ENCODE measurements at regions not wholly inside any gene's neighbourhood (a gene's known extent, or its start where the extent isn't known, plus 50 kb on each side); places are given as distances from the start of the nearest gene placed in this dataset.

DNA sequence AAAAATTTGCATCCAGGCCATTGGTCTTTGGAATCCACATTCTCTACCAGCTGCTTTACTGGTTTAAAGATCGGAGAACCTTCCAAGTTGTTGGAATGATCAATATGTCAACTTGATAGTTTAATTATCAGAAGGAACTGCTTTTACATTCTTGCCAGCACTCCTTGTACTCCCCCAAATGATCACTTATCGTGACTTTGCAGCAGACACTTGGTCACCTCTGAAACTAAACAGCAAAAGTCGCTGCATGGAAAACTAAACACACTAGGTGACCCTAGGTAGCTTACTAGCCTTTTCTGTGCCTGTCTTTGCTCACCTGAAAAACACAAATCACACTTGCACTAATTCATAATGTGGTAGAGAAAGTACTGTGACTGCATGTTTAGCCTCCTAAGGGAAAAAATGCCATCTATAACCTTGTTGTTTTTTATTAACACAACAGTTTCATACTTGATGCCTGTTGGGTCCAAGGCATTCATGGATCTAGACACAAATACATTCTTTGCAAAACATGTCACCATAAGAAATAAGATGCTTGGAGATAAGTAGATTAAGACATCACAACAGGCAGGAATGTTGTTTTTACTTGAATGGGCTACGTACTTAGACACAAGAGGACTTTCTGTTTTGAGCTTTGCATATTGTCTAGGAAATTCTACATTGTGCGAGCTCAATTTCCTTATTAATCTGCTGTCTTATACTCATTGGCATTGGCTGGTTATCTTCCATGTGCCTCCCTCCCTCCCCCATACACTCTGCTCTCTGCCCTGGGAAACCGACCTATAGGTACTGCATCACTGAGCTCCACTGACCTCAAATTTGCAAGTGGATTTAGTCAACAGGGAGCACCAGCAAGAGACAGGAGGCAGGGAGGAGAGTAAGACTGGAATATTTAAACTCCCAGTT, 219.1 kb upstream of the STK17B start:
- no peak for DNase-seq (ENCODE audit: low spot score)

DNA sequence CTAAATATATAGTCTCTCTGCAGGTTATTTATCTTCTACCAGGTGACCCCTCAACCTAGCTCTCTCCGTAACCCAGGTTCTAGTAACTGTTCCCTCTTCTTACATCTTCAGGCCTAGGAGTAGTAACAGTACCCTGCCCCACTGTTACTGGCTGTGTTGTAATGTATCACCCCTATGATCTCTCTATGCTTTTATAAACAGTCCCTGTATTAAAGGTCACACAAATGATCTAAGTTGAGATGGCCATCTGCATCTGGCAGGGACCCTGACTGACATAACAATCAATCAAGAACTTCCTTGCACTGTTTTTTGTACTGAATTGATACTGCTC, 219.7 kb upstream of the STK17B start:
- no peak for DNase-seq (ENCODE audit: low spot score)

DNA sequence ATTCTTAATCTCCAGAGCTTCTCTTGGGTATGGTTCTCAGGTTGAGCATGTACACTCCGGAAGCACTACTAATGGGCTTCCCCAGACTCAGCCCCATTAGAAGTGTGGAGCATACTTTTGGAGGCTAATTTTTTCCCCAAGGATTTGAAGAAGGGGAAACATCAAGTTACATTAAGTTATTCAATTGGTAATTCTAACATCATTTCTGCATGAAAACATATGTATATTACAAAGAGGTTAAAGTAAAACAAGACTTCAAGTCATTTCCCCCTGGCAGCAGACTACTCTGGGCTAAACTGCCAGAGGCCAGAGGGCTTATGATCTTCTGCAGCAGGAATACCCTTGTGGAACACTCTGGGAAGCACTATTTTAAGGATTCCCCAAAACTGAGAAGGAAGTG, 227.7 kb upstream of the STK17B start:
- DNase-seq (ENCODE audit: low spot score) = no peak

DNA sequence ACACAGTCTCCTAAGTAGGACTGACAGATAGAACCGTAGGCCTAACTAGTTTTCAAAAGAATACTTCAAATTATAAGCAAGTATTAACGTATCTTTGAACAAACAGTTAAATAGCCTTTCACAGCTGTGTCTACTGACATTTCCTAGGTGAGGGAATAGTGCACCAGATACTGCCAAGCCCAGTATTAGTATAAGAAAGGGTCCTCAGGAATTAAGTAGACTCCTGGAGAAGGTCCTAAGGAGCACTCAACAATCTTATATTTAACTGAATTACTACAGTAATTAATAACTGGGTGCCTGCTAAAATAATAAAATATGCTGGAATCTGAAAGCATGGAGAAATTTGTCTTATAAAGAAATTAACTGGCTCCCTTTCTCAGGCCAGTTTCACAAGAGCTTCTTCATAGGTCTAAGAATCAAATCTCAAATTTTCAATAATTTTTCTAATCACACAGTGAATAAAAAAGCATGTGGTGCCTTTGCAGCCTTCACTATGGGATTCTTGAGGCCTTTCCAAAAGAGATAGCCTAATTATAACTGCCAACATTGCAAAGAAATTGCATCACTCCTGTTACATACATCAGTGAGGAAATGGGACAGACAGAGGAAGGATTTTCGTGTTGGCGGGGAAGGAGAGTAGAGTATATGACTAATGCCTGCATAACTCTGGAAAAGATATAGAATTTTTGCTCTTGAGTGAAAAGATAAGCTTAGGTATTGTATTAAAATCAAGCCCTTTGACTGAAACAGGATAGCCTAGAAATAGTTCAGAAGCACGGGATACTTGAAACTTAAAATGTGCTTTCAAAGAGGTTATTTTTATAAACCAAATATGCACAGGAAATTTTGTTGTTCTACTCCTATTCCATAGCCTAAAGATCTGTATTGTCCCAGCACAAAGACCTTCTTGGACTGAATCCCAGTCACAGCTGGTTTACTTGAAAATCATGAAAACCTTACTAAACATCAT, 228.6 kb upstream of the STK17B start:
- peak; percentile 63 for DNase-seq (ENCODE audit: low spot score)

- DNase-seq (ENCODE audit: low spot score) = no peak
Observed at GRCh38 chr2:196403471-196403870, 232.1 kb upstream of the STK17B start.

DNA sequence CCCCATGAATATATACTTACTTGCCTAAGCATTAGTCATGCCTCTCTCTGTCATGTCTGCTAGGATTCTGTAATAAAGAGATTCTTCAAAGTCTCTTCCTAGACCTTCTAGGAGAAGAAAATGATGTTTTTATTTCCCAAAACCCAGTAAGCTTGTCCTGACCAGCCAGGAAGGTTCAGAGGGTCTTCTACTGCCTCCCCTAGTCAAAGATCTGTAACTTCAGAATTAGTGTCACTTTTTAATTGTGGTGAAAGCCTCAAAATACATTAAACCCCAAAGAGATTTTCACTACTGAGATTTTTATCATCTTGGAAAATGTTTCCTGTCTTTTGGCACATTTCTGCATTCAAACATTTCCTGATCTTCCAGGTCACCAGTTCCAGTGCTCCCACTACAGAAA, 232.9 kb upstream of the STK17B start:
- no peak for DNase-seq (ENCODE audit: low spot score)

- DNase-seq (ENCODE audit: low spot score) = no peak
Observed at GRCh38 chr2:196407675-196408264, 231.7 kb upstream of the CCDC150 start.

- no peak for DNase-seq (ENCODE audit: low spot score)
Observed at GRCh38 chr2:196409376-196409775, 230.1 kb upstream of the CCDC150 start.

DNA sequence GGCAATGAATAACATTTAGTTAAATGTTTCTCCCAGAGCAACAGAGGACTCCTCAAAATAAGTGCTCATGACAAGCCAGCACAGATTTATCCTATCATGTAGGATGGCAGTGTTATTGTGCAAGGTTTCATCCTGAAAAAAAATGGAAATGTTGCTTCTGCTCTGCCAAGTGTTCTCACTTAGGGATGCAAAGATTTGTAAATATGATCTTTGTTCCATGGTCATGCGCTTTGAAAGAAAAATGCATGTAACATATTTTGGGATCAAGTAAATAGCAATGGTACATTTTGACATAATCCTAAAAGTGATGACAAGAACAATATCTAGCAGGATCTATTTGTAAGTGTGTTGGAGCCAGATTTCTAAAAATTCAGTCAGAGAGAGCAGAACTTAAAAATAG, 229.5 kb upstream of the CCDC150 start:
- no peak for DNase-seq (ENCODE audit: low spot score)

- DNase-seq (ENCODE audit: low spot score) = no peak
Observed at GRCh38 chr2:196413821-196414274, 225.7 kb upstream of the CCDC150 start.

DNA sequence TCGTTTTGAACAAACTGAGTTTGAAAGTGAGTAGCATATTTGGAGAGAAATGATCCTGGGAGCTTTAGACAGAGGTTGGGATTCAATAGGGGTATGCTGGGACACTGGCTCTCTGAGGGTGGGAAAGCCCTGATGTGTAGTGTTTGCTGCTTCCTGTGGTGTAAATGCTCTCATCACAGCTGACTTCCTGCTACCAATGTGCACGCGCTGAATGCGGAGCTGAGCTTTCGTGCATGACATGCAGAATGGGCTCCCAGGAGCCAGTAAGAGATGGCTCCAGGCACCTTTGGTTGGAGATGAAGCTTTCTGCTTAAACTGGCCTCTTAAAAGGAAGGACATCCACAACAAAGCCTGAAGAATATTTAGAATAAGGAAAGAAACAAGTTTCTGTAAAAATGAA, 224.1 kb upstream of the CCDC150 start:
- DNase-seq (ENCODE audit: low spot score) = no peak

DNA sequence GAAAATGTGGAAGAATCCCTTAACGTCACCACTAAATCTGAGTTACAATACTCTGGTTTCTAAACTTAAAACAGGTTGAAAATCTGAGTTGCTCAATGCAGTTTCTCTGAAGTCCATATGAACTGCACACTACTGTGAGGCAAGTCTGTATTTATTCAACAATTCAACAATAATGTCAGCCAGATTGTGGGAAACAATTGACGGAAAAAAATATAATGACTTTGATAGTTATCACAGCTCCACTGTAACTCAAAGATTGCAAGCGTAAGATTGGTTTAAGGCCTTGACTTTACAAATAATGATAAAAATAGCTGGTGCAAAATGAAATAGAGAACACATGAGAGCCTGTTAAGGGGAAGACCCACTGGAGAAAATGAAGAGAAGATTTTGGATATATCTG, 219.4 kb upstream of the CCDC150 start:
- DNase-seq (ENCODE audit: low spot score) = no peak

GRCh38 chr2:196421880-196422279, 217.6 kb upstream of the CCDC150 start:
- no peak for DNase-seq (ENCODE audit: low spot score)

DNA sequence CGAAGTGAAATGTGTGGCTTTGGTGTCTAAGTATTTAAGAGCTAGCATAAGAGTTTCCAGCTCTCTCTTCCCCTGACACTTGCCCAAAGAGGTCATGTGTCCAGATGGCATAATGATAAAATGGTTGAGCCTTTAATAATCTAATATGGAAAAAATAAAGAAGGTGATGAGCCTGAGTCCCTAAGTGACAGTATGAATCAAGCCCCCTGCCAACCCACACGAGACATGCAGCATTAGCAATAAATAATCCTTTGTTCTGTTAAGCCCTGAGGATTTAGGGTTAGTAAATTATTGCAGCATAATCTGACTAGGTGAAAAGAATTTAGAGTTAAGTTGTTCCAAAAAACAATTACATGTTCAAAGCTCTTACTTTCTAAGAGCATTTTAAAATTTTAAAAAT, 217.2 kb upstream of the CCDC150 start:
- DNase-seq (ENCODE audit: low spot score) = no peak

GRCh38 chr2:196426122-196426521, 213.4 kb upstream of the CCDC150 start:
- DNase-seq (ENCODE audit: low spot score) = no peak

DNA sequence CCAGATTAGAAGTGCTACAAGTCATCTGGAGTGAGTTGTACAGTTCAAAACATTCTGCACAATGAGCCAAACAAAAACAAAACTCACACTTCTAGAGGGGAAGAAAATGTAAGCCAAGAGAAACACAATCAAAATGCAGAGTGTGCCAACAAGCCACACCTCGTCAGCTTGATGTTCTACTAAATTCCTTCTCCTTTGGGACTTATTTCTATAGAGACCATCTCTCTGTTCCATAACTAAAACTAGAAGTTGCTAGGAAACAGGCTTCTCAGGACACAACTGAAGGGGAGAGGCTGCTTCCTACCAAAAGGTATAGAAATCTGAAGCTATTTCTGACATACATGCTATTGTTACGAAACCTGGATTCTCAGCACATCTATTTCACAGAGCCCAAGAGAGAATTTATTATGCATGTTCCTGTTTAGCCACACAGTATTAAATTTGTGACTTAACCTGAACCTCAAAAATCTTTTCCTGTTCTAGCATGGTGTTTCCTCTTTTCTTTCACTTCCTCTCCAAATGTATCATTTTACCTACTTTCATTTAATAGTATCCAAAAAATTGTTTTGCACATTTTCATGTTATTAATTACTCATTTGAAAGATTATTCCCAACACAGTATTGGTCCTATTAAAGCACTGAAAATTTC, 211.4 kb upstream of the CCDC150 start:
- DNase-seq (ENCODE audit: low spot score) = no peak

GRCh38 chr2:196431076-196431475, 208.4 kb upstream of the CCDC150 start:
- DNase-seq (ENCODE audit: low spot score) = no peak

DNA sequence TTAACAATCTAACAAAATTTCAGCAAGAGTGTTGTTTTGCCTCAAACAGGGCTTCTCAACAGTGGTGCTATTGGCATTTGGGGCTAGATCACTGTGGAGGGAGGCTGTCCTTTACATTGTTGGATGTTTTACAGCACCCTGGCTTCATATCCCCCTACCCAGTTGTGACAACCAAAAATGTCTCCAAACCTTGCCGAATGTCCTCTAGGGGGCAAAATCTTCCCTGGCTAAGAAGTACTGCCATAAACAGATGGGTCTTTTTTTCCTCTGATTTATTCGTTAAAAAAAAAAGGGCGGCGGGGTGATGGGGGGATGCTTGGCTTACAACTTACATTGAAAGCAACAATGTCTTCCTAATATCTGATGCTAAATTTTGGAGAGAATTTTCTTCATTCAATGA, 207.6 kb upstream of the CCDC150 start:
- DNase-seq (ENCODE audit: low spot score) = no peak

- DNase-seq (ENCODE audit: low spot score) = no peak
Observed at GRCh38 chr2:196433116-196433515, 206.4 kb upstream of the CCDC150 start.

- no peak for DNase-seq (ENCODE audit: low spot score)
Observed at GRCh38 chr2:196434217-196434616, 205.3 kb upstream of the CCDC150 start.

- DNase-seq (ENCODE audit: low spot score) = no peak
Observed at GRCh38 chr2:196435189-196435588, 204.3 kb upstream of the CCDC150 start.

- DNase-seq (ENCODE audit: low spot score) = no peak
Observed at GRCh38 chr2:196437626-196438025, 201.9 kb upstream of the CCDC150 start.
